Endothelial cell of umbilical vein (primary cell): ENCODE measurements at regions not wholly inside any gene's neighbourhood (a gene's known extent, or its start where the extent isn't known, plus 50 kb on each side); places are given as distances from the start of the nearest gene placed in this dataset.

Experiments used
- BruUV-seq: library from RNA; stranded (reverse); fragments of 400-500 nt; replicated peaks from 2 replicates; lab custom pipeline; 2021; lab: Mats Ljungman, UMichigan
- CTCF ChIA-PET: fragments of 300-600, 350-600 bp; sonication (Branson Sonifier 250); formaldehyde crosslinking; loops from one replicate; lab custom pipeline; 2021; ENCODE audit warnings: antibody characterized with exemption, inconsistent platforms; lab: Charles Lee
- POLR2A ChIA-PET: fragments of 300-600, 350-600 bp; sonication (Branson Sonifier 250); formaldehyde crosslinking; loops from one replicate; lab custom pipeline; 2021; ENCODE audit warnings: antibody characterized with exemption, inconsistent platforms; lab: Charles Lee
- DNase-seq: peaks from one replicate; pipeline ENCODE4 v3.0.0-alpha.2; 2011; ENCODE audit warnings: low read depth, low spot score
- FAIRE-seq: peaks from 2 replicates; lab custom pipeline; 2011; peaks lifted over from hg19 to GRCh38; lab: Jason Lieb, UNC
- H2AFZ ChIP-seq: 2 replicates; pipeline ENCODE4 v1.6.0; 2012; ENCODE audit warnings: low read depth, low read length, control low read depth, inconsistent platforms
- H3K27ac ChIP-seq: 2 replicates; pipeline ENCODE4 v1.5.1; 2011; ENCODE audit warnings: low read depth, mild to moderate bottlenecking, control low read depth, low read length, moderate library complexity; ENCODE audit not compliant: insufficient read depth
- H3K27me3 ChIP-seq, 2 experiments: 2 replicates each; pipeline versions ENCODE4 v1.6.0 to v1.6.1; 2011; ENCODE audit warnings: low read length in 2 of 2, mixed read lengths in 1 of 2; ENCODE audit not compliant: control insufficient read depth in 2 of 2, insufficient read depth in 2 of 2
- H3K36me3 ChIP-seq, 2 experiments: 2 replicates in 1 of 2; 3 replicates in 1 of 2; pipeline ENCODE4 v1.5.1; 2011; ENCODE audit warnings: low read length in 2 of 2, mild to moderate bottlenecking in 1 of 2, moderate library complexity in 1 of 2; ENCODE audit not compliant: control insufficient read depth in 2 of 2, insufficient read depth in 2 of 2; ENCODE audit errors: extremely low read depth in 1 of 2
- H3K4me1 ChIP-seq: 3 replicates; pipeline ENCODE4 v1.5.1; 2011; ENCODE audit warnings: mild to moderate bottlenecking, low read length; ENCODE audit not compliant: control insufficient read depth, insufficient read depth; ENCODE audit errors: extremely low read depth
- H3K4me2 ChIP-seq: 2 replicates; pipeline ENCODE4 v1.6.1; 2011; ENCODE audit warnings: low read length, control low read depth, mixed read lengths; ENCODE audit not compliant: insufficient read depth
- H3K4me3 ChIP-seq, 3 experiments: fragments of 200-600 bp in 1 of 3; sonication (generic), shearing (Covaris generic) in 1 of 3; replicated peaks in 1 of 3; 2 replicates each; pipeline ENCODE4 v1.5.1; 2011 to 2016; ENCODE audit warnings: control low read depth in 3 of 3, low read length in 3 of 3, mild to moderate bottlenecking in 2 of 3, inconsistent platforms in 1 of 3, low read depth in 1 of 3, moderate library complexity in 1 of 3; ENCODE audit not compliant: insufficient read depth in 1 of 3
- H3K79me2 ChIP-seq: 2 replicates; pipeline ENCODE4 v1.6.0; 2012; ENCODE audit warnings: low read length, inconsistent platforms; ENCODE audit not compliant: control insufficient read depth, insufficient read depth
- H3K9ac ChIP-seq: replicated peaks from 2 replicates; pipeline ENCODE3; 2011; ENCODE audit warnings: low read length, control low read depth; ENCODE audit not compliant: insufficient read depth; ENCODE audit errors: extremely low read depth
- H3K9me1 ChIP-seq: replicated peaks from 3 replicates; pipeline ENCODE4 v1.6.0; 2011; ENCODE audit warnings: mild to moderate bottlenecking, low read length; ENCODE audit not compliant: control insufficient read depth, insufficient read depth; ENCODE audit errors: extremely low read depth
- H3K9me3 ChIP-seq: replicated peaks from 2 replicates; pipeline ENCODE4 v1.5.1; 2012; ENCODE audit warnings: low read length, inconsistent platforms; ENCODE audit not compliant: control insufficient read depth, insufficient read depth
- H4K20me1 ChIP-seq: replicated peaks from 2 replicates; pipeline ENCODE3; 2011; ENCODE audit warnings: mild to moderate bottlenecking, low read length; ENCODE audit not compliant: control insufficient read depth, insufficient read depth; ENCODE audit errors: extremely low read depth
- EZH2 ChIP-seq: IDR thresholded peaks from 2 replicates; pipeline ENCODE4 v1.6.1; 2012; ENCODE audit warnings: borderline replicate concordance, low read depth, mild to moderate bottlenecking, moderate library complexity, low read length, inconsistent platforms; ENCODE audit not compliant: severe bottlenecking
- FOS ChIP-seq: IDR thresholded peaks from 2 replicates; pipeline ENCODE4 v1.6.1; 2011; ENCODE audit warnings: mild to moderate bottlenecking, low read length, moderate library complexity, borderline replicate concordance; ENCODE audit not compliant: insufficient read depth
- GATA2 ChIP-seq: IDR thresholded peaks from 2 replicates; pipeline ENCODE4 v1.7.0; 2011; ENCODE audit warnings: low read depth, mild to moderate bottlenecking, moderate library complexity, mixed read lengths, low read length; ENCODE audit not compliant: insufficient read length, insufficient read depth
- JUN ChIP-seq: IDR thresholded peaks from 2 replicates; pipeline ENCODE4 v1.6.1; 2011; ENCODE audit warnings: borderline replicate concordance, low read depth; ENCODE audit not compliant: insufficient read length, insufficient read depth
- MYC ChIP-seq: IDR thresholded peaks from one replicate; pipeline ENCODE4 v1.6.1; 2011; ENCODE audit warnings: mild to moderate bottlenecking, low read depth, low read length
- POLR2A ChIP-seq: IDR thresholded peaks from 2 replicates; pipeline ENCODE4 v1.6.1; 2012; ENCODE audit warnings: low read depth, mild to moderate bottlenecking, control low read depth, low read length
- POLR2AphosphoS5 ChIP-seq: IDR thresholded peaks from 2 replicates; pipeline ENCODE4 v1.6.1; 2012; ENCODE audit warnings: low read depth, mild to moderate bottlenecking, control low read depth, low read length, moderate library complexity; ENCODE audit not compliant: insufficient read depth
- dilution Hi-C: fragments of 300-500 bp; cut with MboI; formaldehyde crosslinking; loops from one replicate; pipeline ENCODE4 v1.15.0; 2019; ENCODE audit warnings: low sequenced_read_pairs; ENCODE audit not compliant: extremely low pct_ligation_motif_present
- intact Hi-C: fragments of 100-400 bp; cut with micrococcal nuclease; formaldehyde crosslinking; loops from one replicate; pipeline ENCODE4 v1.10.0; 2022
- TF ChIP-seq, protein P1 (sequence below), 2 donors: IDR thresholded peaks; 1 replicate in 1 of 2; 2 replicates in 1 of 2; pipeline ENCODE4 v1.5.1; 2011; ENCODE audit warnings: low read length in 2 of 2, mild to moderate bottlenecking in 2 of 2, moderate library complexity in 2 of 2, control low read depth in 1 of 2, inconsistent platforms in 1 of 2, low read depth in 1 of 2; ENCODE audit not compliant: insufficient read depth in 1 of 2; ENCODE audit errors: extremely low read depth in 1 of 2
- TF ChIP-seq, protein P2 (sequence below): IDR thresholded peaks from 2 replicates; pipeline ENCODE4 v1.6.1; 2011; ENCODE audit not compliant: insufficient read depth, insufficient read length

DNA sequence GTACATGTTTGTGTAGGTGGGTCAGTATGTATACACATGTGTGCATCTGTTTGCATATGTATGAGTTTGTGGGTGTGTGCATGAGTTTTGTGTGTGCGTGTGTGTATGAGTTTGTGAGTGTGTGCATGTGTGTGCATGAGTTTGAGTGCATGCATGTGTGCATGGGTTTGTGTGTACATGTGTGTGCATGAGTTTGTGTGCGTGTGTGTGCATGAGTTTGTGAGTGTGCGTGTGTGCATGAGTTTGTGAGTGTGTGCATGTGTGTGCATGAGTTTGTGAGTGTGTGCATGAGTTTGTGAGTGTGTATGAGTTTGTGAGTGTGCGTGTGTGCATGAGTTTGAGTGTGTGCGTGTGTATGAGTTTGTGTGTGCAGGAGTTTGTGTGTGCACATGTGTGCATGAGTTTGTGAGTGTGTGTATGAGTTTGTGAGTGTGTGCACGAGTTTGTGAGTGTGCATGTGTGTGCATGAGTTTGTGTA, 61.5 kb downstream of the FZD10 start:
- dilution Hi-C loops = no loop called here
- TF ChIP-seq FOS (no peak), POLR2AphosphoS5 (no peak), JUN (no peak), MYC (no peak), GATA2 (no peak), EZH2 (no peak), POLR2A (no peak)
- TF ChIP-seq, protein P1, sequence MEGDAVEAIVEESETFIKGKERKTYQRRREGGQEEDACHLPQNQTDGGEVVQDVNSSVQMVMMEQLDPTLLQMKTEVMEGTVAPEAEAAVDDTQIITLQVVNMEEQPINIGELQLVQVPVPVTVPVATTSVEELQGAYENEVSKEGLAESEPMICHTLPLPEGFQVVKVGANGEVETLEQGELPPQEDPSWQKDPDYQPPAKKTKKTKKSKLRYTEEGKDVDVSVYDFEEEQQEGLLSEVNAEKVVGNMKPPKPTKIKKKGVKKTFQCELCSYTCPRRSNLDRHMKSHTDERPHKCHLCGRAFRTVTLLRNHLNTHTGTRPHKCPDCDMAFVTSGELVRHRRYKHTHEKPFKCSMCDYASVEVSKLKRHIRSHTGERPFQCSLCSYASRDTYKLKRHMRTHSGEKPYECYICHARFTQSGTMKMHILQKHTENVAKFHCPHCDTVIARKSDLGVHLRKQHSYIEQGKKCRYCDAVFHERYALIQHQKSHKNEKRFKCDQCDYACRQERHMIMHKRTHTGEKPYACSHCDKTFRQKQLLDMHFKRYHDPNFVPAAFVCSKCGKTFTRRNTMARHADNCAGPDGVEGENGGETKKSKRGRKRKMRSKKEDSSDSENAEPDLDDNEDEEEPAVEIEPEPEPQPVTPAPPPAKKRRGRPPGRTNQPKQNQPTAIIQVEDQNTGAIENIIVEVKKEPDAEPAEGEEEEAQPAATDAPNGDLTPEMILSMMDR (IDR thresholded peaks at IDR 0.05; ENCODE audit: extremely low read depth in 1 of 2, insufficient read depth in 1 of 2, low read depth in 1 of 2, low read length in 2 of 2) = no peak
- TF ChIP-seq, protein P2, sequence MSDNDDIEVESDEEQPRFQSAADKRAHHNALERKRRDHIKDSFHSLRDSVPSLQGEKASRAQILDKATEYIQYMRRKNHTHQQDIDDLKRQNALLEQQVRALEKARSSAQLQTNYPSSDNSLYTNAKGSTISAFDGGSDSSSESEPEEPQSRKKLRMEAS = no peak

More for the DNA sequence above, 61.5 kb downstream of the FZD10 start:
- ChIA-PET CTCF (no interaction called here), POLR2A (no interaction called here)
- no peak overlapping the region for H3K4me2 ChIP-seq
- no peaks in the 10 kb centered on the region for H4K20me1 ChIP-seq
- DNase-seq (no peak), FAIRE-seq (no peak)
- no TSS peak for BruUV-seq
- no peaks in the 10 kb centered on the region for H3K9me1 ChIP-seq
- intact Hi-C loops = no loop called here
- no peak overlapping the region for H3K9ac ChIP-seq
- no peak overlapping the region for H2AFZ ChIP-seq
- H3K79me2 ChIP-seq = no peaks in the 10 kb centered on the region
- no peaks in the 10 kb centered on the region for H3K36me3 ChIP-seq
- no peak overlapping the region for H3K4me3 ChIP-seq
- H3K9me3 ChIP-seq = no peaks in the 10 kb centered on the region
- no peaks in the 10 kb centered on the region for H3K4me1 ChIP-seq
- no peak overlapping the region for H3K27ac ChIP-seq
- no peaks in the 10 kb centered on the region for H3K27me3 ChIP-seq
